Dedifferentiated amniotic fluid mesenchymal stem cell (primary cell): ENCODE measurements at regions not wholly inside any gene's neighbourhood (a gene's known extent, or its start where the extent isn't known, plus 50 kb on each side); places are given as distances from the start of the nearest gene placed in this dataset.
"Not testable (repeated sequence)": the region's sequence is repeated elsewhere in the genome, so short reads cannot be mapped to it uniquely, and the experiment has no call there.

Experiments used
- DNase-seq: peaks from one replicate; pipeline ENCODE4 v3.0.0-alpha.2; 2016; ENCODE audit errors: extremely low spot score

DNA sequence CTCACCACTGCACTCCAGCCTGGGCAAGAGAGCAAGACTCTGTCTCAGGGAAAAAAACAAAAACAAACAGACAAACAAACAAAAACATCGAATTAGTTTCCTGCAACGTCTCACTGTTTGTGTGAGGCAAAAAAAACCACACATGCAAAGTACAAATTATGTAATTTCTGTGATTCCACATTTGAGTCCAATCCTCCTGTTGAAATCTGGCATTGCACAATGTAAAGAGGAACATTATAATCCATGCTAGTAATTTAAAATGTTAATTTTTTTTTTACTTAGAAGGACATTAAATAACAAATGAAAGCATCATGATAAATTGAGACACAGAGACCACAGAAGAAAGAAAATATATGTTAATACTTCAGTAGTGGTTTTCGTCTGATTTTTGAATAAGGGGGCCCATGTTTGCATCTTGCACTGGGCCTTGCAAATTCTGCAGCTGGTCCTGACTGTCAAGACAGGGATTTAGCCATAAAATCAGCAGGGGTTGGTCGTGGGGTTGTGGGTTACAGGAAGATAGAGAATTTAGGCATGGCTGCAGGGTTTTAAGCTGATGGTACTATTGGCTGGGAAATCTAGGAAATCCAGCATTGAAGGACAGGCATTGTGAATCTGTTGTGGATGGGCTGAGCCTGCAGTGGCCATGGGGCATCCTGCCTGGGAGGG is 102.6 kb upstream of the ALDH3B2 start:
- no peak for DNase-seq

DNA sequence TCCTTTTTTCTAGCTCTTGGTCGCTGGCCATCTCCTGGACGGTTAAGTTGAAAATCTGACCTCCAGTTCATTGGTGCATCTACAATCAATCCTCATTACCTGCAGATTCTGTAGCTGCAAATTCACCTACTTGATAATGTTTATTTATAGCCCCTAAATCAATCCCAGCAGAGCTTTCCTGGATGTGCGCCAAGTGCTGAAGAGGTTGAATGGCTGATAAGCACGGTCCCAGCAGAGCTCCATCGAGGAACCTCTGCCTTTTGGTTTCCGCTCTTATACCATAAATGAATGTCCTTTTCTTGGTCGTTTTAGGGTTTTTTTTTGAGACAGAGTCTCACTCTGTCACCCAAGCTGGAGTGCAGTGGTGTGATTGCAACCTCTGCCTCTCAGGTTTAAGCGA is 99.8 kb upstream of the ALDH3B2 start:
- not testable (repeated sequence) for DNase-seq

DNA sequence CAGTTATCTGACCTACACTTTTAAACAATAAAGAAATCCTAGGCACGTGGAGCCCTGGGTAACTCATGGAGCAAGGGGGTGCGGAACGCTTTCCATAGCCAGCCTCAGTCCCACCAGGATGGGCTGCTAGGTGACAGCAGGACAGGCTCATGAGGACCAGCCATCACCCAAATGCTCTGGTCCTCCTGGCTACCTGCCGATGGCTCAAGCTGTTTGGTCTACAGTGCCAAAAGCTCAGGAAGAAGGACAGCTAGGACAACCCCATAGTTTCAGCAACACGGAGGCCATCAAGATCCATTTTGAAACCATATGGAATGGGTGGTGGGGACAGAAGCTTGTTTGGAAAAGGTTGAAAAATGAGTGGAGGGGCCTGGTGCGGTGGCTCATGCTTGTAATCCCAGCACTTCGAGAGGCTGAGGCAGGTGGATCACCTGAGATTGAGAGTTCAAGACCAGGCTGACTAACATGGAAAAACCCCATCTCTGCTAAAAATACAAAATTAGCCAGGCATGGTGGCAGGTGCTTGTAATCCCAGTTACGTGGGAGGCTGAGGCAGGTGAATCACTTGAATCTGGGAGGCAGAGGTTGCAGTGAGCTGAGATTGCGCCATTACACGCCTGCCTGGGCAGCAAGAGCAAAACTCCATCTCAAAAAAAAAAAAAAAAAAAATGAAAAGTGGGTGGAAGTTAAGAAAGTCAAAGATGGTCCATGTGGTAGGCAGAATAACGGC is 93.7 kb upstream of the ALDH3B2 start:
- DNase-seq = not testable (repeated sequence)

DNA sequence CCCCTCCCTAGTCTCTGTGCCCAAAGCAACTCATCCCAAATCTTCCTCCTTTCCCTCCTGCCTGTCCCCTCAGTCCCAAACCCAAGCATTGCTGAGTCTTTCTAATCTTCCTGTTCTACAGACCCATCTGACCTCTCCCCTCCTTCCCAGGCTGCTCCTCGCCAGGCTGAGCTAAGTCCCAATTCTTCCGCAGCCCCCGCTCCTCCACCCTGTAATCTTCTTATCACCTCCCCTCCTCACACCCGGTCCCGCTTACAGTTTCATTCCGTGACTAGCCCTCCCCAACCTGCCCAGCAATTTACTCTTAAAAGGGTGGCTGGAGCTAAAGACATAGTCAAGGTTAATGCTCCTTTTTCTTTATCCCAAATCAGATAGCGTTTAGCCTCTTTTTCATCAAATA is 86.8 kb upstream of the ALDH3B2 start:
- not testable (repeated sequence) for DNase-seq

DNA sequence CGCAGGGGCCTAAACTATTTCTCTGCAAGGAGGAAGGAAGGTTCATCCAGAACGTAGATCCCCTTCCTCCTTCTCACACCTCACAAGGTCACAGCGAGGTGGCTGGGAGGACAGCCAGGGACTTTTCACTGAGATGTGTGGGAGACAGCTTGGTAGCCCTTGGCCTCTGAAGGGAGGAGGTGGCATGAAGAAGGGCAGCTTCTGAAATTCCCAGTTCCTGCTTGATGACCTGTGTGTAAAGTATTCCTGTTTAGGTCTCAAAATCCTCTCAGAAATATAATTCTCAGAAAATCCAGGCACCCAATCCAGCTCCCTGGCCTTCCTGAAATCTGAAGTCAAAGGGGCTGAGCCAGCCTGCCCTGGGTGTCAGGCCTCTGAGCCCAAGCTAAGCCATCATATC is 84.9 kb upstream of the ALDH3B2 start:
- not testable (repeated sequence) for DNase-seq

DNA sequence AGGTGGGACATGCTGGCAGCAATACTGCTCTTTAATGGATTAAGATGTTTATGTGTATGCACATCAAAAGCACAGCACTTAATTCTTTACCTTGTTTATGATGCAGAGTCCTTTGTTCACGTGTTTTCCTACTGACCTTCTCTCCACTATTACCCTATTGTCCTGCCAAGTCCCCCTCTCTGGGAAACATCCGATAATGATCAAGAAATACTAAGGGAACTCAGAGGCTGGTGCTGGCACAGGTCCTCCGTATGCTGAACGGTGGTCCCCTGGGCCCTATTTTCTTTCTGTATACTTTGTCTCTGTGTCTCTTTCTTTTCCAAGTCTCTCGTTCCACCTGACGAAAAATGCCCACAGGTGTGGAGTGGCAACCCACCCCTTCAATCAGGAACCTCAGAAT is 84.0 kb upstream of the ALDH3B2 start:
- not testable (repeated sequence) for DNase-seq

DNA sequence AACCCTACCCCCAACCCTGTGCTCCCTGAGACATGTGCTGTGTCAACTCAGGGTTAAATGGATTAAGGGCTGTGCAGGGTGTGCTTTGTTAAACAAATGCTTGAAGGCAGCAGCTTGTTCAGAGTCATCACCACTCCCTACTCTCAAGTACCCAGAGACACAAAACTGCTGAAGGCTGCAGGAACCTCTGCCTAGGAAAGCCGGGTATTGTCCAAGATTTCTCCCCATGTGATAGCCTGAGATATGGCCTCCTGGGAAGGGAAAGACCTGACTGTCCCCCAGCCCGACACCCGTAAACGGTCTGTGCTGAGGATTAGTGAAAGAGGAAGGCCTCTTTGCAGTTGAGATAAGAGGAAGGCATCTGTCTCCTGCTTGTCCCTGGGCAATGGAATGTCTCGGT is 83.6 kb upstream of the ALDH3B2 start:
- not testable (repeated sequence) for DNase-seq

DNA sequence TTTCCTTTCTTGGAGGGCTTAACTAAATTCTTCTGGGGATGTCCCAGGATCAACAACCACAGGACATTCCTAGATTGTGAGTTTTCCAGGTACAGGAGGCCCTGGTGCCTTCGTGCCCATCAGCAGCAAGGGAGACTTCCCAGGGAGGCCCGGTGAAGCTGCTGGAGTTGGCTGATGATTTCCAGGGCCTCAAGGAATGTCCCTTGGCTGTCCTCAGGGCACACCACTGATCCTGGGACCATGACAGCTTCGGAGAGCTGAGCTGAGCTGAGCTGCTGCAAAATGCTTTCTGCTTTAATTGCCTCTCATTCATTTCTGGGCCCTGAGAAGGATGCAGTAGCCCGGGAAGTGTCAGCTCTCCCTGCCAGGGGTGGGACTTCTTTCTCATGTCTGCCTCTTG is 79.4 kb upstream of the ALDH3B2 start:
- DNase-seq = not testable (repeated sequence)

DNA sequence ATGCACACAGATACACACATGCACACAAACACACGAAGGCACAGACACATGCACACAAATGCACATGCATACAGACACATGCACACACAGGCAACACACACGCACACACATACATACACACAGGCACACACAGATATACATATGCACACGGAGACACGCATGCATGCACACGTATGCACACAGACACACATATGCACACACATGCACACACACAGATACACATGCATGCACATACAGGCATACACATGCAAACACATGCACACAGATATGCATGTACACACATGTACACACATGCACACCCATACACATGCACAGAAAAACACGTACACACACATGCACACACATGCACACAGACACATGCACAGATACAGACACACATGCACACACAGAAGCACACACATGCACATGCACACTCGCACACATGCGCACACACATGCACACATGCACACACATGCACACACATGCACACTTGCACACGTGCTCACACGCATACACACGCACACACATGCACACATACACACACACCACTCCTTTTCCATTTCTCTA is 70.8 kb upstream of the ALDH3B2 start:
- no peak for DNase-seq

DNA sequence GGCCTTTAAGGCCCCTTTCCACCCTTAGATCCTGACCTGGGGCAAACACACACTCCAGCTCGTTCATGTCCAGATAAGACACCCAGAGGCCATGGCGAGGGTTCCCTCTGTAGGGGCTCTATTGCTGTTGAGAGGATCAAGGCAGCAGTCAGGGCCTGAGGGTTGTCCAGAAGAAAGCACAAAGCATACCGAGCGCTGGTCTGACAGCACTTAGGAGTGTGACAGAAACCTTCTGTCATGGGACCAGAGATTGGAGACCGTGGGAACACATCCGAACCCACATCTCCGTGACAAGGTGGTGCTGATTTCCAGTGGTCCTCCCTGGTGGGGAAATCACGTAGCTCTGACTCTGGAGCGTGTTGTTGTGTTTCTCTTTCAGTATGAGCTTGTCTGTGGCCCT is 69.8 kb upstream of the ALDH3B2 start:
- DNase-seq = not testable (repeated sequence)

DNA sequence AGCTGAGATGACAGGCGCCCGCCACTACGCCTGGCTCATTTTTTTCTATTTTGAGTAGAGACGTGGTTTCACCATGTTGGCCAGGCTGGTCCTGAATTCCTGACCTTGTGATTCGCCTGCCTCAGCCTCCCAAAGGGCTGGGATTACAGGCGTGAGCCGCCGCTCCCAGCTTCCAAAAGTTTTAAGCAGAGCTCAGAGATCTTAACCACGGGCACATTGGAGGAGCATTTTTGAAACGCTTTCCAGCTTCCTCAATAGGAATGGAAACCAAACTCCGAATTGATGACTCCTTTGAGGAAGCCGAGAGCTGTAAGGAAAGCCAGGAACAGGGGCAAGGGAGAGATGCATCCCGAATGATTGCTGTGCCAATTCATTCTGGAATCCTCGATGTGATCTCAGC is 63.8 kb upstream of the ALDH3B2 start:
- DNase-seq = not testable (repeated sequence)

DNA sequence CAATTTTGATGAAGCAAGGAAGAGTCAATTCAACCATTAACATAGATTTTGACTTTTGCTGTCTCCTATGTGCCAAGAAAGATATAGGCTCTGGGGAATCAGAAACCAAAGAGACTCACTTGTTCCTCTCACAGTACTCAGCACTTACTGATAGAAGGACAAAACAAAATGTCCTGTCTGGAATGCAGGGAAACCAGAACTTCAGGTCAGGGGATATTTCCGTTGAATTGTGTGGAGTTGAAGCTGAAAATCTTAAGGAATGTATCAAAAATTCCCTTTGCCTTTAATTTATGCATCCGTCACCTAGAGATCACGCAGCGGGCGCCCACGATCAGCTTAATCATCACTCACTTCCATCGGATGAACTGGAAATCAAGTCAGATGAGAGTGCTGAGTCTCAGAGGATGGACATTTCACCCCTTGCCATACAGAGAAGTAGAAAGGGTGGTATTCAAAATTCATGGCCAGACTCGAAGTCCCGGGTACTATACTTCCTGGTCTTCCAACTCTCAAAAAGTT is 63.2 kb upstream of the ALDH3B2 start:
- not testable (repeated sequence) for DNase-seq

DNA sequence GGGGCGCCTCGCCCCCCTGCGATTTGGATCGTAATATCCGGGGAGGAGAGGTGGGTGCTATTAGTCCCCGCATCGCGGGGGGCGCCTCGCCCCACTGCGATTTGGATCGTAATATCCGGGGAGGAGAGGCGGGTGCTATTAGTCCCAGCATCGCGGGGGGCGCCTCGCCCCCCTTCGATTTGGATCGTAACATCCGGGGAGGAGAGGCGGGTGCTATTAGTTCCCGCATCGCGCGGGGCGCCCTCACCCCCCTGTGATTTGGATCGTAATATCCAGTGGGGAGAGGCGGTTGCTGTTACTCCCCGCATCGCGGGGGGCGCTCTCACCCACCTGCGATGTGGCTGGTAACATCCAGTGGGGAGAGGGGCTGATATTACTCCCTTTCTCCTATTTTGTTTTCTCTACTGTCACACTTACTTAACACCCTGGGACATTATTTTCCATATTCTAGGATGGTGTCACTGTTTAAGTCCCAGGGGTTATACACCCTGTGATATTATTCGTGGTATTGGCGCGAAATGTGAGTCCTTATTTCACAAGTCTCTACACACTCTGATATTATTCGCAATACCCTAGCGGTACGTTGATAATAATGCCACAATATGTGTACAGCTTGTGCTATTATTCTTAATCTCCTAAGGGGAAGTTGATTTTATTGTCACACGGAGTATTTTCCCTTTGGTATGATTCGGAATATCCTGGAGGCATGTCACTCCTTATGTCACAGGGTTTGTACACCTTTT is 57.8 kb upstream of the ALDH3B2 start:
- DNase-seq = no peak

DNA sequence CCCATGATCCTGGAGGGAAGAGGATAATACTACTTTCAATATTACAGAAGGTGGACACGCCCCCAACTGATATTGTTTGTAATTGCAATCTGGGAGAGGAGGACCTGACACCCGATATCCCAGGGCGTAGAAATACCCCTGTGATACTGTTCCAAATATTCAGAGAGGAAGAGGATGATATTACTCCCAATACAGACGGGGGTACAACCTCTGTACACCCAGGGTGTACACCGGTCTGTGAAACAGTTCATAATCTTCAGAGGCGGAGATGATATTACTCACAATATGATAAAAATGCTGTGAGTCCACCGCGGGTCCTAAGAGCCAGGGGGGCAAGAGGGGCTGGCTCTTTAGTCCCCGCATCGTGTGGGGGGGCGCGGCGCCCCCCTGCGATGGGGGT is 57.2 kb upstream of the ALDH3B2 start:
- DNase-seq = no peak

DNA sequence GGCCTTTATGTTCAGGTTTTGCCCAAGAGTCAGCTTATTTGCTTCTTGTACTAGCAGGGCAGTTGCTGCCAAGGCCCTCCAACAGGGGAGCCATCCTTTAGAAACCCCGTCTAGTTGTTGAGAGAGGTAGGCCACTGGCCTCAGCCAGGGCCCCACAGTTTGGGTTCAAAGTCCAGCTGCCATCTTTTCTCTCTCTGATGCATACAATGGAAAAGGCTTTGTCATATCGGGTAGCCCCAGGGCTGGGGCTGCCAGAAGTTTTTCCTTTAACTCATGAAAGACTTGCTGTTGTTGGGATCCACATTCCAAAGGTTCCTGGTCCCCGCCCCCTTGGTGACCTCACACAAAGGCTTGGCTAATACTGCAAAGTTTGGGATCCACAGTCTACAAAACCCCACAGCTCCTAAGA is 53.7 kb upstream of the ALDH3B2 start:
- not testable (repeated sequence) for DNase-seq

DNA sequence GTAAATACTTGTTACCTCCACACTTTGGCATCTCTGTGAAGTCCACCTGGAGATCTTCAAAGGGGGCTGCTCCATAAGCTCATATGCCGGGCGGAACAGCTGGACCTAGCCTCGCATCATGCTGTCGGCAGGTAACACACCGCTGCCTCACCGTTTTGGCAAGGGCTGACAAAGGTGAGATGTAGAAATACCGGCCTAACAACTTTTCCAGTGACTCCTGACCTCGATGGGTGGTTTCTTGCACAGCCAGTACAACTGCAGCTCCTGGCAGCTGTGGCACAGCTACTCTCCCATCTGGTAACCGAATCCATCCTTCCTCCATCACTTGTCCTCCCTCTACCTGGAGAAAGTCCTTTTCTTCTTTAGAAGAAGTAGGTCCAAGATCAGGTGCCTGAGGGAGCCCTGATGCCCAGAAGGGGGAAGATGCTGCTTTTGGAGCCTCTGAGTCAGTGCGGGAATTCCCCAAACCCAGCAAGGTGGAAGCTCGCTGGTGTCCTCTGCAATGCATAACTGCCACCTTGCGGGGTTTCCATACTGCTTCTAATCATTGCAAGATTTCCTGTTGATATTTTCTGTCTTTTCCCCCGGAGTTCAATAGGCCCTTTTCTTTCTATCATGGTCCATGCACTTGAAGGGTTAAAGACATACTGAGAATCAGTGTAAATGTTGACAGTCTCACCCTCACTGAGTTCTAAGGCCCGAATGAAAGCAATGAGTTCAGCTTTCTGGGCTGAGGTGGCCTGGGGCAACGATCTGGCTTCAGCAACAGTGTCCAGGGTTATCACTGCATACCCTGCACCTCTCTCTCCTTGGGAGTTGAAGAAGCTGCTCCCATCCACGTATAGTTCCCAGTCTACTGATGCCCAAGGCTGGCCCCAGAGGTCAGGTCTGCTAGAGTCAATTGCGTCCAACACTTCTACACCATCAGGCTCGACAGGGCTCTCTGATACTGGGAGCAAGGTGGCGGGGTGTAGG is 52.9 kb upstream of the ALDH3B2 start:
- not testable (repeated sequence) for DNase-seq
